ENCODE measurements at regions not wholly inside any gene's neighbourhood (a gene's known extent, or its start where the extent isn't known, plus 50 kb on each side); places are given as distances from the start of the nearest gene placed in this dataset.

DNA sequence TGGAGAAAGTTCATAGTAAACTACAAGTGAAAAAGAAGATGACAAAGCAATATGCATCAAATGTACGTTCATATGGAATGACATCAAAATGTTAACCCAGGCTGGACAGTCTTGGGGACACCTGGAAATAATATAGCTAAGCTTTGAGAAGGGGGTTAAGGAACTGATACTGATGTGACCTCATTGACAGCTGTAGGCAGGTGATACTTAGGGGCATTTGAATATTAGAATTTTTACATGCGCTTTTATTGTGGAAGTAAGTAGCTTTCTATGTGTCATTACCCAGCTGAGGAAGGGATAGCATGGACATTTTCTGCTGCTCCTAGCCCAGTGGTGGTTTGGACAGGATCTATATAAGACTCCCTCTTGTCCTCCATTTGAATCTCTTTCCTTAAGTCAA is 299.7 kb downstream of the CWC27 start:
- no peak for DNase-seq

DNA sequence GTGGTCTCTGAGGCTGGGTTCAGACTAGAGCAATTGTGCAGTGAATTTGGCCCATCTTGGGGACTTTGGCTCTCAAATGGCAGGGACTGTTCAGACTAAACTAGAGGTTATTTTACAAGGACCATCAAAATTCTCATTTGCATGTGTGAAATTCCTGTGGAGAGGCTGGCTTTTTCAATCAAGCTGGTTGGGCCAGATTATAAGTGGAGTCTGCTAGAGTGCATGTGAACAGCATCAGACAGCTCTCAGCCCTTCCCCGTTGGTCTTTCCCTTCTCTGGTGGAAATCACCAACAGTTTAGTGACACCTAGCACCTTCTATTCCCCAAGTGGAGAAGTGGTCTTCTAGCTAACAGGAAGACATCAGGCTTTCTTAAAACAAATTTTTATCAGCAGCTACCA is 301.3 kb downstream of the CWC27 start:
- DNase-seq = no peak

DNA sequence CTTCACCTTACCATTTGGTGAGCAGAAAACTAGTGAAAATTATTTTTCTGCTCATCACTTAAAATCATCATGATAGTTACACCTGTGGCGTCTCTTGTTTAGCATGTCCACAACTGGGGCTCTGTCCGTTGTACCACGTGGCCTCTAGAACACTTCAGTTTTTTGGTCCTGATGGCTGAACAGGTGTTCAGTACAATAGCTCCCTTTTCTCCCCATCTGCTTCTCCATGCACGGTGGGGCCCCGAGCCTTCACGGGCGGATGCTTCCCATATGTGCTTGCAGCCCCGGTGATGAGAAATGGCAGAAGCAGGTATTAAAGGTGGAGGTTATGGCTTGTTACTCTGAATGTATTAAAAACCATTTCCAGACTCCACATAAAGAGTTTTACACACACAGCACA is 304.1 kb downstream of the CWC27 start:
- DNase-seq = no peak

DNA sequence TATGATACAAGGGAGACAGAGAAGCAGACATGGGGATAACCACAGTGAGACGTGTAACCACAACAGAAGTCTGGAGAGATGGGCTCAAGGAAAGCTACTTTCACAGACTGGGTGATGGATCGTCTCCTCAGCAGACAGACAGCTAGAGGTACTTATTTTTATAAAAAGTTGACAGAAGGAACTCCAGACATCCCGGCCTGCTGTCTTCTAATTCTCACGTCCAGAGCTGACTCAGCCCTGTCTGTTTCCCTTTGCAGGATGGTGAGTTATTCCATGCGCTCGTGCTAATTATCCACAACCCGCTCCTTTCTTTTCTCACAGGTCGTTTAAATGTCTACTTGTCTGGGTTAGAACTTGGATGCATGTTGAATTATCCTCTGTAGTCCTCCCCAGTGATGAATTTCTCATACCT is 304.5 kb downstream of the CWC27 start:
- DNase-seq = peak in 1 of 3 donors; percentile 75

DNA sequence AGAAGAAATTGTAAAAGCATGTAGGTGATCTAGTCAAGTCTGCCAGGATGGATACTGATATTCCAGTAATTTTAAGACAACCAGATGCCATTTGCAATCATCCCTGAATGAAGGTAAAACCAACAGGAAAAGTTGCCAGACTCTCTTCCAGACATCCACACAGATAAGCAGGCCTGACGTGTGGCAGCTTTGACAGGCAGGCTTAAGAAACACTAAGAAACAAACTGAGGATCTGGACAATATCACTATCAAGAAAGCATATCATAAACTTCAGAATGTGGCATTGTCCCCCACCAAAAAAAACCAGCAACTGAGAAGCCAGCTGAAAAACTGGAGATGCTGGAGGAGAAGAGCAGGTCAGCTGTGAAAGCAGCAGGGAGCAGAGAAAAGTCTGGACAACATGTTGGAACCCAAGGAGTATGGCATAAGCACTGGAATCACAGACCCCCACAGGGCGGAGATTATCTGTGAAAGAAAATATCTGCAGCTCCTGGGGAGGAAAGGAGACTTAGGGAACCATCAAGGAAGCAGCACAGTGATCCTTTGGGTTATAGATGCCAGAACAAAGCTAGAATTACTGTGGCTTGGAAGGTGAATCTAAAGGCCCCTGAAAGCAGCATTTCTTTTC is 307.0 kb downstream of the CWC27 start:
- no peak for DNase-seq

DNA sequence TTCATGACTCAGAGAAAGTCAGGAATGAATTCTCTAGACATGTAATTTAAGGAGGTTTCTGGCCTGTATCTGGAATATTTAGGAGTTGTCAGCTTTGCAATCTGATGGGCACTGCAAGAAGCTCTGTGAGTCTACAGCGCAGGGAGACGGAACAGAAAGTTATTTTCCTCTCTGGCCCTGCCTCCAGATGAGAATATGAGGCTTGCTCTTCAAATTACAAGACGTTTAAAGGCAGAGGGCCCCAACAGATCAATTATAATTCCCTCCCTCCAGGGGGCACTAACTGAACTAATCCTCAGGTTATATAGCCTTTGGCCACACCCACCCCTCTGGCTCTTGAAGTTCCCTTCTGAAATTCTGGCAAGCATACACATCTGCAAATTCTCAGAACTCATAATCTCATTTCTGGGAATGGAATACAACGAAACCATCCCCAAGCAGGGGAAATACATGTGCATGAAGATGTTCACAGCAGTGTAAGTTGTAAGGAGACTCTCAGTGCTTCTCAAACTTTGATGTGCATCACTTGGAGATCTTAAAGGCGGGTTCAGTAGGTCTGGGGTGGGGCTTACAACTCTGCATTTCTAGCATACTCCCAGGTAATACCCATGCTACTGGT is 307.6 kb downstream of the CWC27 start:
- DNase-seq = peak; percentile 13 to 60 (median 44)

DNA sequence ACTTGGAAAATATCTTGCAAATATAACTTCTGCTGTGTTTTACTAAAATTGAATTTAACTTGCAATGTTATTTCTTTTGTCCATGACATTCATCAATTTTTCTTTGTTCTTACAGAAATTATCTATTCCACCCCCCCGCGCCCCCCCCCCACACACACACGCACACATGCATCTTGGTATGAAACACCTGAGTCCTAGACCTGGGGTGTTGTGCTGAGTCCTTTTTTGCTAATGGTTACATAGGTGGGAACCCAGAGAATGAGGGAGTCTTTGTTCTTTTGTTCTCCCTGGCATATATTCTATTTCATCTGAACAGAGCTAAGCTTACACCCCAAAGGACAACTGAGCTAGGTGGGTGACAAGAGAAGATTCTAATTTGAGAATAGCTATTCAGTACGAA is 308.9 kb downstream of the CWC27 start:
- DNase-seq = no peak

DNA sequence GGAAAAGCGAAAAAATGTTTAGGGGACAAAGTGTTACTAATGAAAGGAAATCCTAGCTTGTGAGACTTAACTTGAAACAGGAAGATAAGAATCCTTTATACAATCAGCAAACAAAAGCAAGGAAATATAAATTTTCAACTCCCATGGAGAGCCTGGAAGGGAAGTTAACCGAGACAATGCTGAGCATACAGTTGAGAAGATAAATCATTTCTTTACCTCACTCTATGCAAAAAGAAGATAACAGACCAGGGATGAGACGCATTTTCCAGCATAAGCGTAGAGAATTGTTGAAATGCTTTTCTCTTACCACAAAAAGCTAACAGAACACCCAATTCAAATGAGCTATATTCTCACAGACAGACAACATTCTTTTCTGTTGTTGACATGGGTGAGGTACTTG is 309.6 kb downstream of the CWC27 start:
- DNase-seq = peak in 1 of 3 donors; percentile 48

DNA sequence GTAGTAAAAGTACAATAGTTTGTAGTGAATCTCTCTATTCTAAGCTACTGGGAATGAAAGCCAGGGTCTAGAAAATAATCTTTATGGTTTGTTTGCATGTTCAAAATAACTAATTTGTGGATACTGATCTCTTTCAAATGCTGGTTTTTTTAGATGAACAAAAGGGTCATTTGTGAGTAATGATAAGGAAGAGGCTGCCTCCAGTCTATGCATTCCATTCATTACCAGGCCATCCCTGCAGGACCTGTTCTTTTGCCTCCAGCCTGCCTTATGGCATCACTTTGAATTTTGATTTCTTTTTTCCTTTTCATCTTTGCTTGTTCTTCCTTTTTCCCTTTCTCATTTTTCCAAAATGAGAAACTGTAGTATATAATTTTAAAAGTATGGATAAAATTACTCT is 312.3 kb downstream of the CWC27 start:
- no peak for DNase-seq

DNA sequence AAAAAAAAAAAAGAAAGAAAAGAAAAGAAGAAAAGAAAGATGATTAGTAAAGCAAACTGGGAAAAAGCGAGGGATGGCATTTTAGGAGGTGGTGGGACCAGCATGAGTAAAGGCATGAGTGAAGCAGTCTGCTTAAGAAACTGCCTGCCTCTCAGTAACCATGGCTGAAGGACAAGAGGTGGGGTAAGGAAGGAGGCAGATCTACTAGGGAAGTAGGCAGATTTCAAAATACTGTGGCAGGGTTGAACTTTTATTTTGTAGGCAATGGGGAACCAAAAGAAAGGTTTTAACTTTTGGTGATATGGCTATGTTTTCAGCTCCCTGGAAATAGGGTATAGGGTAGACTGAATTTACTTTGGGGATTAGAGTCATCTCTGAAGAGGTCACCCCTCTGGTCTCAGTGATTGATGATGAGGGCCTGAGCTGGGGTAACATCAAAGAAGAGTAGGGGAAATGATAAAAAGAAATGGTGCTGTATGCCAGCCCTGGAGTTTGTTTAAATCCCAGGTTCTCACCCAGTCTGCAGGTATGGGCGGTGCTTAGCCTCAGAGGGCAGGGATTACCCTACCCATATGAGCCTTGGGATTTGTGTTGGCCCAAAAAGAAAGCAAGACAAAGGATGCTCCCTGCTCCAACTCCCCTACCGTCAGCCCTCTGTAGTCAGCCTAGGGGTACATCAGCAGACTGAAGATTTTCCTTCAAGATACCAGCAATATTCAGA is 316.2 kb downstream of the CWC27 start:
- DNase-seq = no peak

DNA sequence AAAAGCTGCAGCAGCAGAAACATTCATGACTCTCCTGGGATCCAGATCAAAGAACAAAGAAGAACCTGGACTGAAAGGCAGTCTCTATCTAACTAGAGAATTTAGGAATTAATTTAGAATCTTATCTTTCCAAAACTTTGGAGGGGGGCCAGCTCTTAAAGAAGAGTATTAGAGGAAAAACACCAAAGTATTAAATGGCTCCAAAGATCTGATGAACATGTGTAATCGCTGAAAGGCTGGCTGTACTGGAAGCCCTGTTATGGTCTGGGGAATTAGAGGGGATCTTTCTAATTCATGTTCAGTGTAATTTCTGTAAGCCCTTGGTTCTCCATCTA is 316.8 kb downstream of the CWC27 start:
- DNase-seq = no peak

DNA sequence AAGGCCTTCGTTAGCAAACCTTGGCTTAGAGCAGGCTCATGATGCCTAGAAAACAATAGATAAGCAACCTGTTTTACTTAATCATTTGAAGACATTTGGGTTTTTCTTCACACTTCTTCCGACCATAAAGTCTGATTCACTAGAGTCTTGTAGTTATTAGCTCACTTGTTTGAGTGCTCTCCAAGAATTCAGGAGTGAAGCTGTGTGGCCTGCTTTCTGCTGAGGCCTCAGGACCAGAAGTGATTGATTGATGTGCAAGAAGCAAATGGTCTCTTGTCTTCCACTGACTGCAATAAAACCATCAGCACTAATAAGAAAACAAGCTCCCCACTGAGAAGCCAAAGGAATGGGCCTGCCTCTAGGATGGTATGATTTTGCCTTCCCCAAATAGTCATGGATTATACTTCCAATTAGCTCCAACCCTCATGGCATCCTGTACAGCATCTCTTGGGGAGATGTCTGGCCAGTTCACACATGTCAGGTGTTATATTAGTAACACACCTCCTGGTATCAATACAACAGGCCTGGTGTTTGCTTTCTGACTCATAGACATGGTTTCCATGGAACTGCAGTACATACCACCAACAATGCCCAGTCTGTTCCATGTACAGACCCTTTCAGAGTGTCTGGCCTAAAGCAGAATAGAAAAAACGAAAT is 317.6 kb downstream of the CWC27 start:
- DNase-seq = no peak

DNA sequence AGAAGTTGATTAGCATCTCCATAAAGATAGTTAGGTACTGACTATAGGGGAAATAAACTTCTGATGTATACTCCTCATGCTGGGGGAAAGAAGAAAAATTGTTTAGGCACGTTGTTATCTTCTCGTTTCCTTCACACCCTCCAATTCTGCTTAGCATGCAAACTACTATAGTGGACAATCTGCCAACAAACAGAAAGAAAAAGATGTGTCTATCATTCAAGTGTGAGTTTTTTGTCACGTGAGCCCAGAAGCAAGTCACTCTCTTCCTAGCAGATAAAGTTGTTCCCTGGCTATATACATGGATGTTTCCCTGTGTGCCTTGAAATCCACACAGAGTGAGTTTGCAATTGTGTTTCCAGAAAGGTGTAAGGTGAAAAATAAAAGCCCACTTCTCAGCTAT is 318.4 kb downstream of the CWC27 start:
- no peak for DNase-seq

DNA sequence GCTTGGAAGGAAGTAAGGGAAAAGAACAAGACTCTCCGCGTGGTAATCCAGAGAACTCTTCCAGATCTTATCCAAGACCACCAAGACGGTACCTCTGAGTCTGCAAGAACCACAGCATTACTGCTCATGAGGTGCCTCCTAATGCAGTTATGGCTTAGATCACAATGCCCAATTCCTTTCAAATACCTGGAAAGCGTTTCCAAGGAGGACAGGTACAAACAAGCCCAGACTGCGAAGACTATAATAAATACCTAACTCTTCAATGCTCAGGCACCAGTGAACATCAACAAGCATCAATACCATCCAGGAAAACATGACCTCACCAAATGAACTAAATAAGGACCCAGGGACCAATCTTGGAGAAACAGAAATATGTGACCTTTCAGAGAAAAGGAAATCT is 325.5 kb downstream of the CWC27 start:
- DNase-seq = no peak

DNA sequence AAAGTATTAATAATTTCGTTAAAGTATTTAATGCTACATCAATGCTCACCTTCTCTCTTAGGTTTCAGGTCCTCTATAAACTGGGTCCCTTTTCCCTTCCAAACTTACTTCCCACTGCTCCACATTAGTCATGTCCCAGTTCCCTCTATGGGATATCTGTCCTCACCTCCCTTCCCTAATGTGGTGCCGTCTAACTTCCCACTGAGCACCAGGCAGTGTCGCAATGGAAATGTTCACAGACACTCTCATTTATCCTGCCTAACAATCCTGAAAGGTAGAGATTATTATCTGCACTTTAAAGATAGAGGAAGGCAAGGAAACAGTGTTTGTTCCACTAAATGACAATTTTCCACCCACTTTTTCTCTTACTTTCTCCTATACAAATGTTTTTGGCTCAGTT is 329.7 kb downstream of the CWC27 start:
- no peak for DNase-seq

Measured in muscle of back (tissue), 3 donors.